Renal cortex interstitium (tissue), 11 donors: ENCODE measurements at regions not wholly inside any gene's neighbourhood (a gene's known extent, or its start where the extent isn't known, plus 50 kb on each side); places are given as distances from the start of the nearest gene placed in this dataset.
"Not testable (repeated sequence)": the region's sequence is repeated elsewhere in the genome, so short reads cannot be mapped to it uniquely, and the experiment has no call there.

Source experiments
- DNase-seq, 11 donors: peaks; one replicate each; pipeline ENCODE4 v3.0.0-alpha.2; 2013; ENCODE audit warnings: low read depth in 9 of 11, low spot score in 4 of 11; ENCODE audit errors: extremely low read depth in 1 of 11

DNA sequence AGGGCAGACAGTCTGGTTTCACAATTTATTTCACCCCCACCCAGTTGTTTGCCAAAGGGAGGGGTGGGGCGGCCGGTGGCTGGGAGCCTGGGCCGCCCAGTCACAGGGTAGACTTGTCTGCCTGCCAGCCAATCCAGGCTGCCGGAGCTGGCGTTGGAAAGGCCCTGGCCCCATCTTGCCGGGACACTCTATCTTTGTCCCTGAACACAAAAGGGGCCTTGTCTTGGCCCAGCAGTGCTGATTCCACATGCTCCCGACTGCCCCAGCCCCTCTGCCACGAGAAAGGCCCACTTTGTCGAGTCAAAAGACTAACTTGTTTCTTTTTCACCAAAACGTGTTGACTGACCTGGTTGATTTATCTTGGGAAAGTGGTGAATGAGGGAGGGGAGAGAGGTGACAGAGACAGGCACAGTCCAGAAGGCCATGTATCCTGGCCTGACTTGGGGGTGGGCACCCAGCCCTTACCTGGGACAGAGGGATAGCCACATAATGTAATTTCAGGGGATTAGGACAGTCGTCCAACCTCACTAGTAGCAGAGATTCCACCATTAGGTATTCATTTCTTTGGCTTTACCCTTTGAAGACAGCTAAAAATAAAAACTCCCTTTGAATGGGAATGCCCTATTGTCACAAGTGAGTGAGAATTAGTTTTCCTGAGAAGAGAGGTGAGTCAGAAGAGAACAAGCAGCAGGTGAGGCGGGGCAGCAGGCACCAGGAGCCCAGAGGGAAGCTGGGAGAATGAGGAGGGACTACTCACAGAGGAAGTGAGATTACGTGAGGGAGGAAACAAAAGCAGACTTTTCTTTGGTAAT, 67.0 kb upstream of the SIRPA start:
- no peak for DNase-seq

DNA sequence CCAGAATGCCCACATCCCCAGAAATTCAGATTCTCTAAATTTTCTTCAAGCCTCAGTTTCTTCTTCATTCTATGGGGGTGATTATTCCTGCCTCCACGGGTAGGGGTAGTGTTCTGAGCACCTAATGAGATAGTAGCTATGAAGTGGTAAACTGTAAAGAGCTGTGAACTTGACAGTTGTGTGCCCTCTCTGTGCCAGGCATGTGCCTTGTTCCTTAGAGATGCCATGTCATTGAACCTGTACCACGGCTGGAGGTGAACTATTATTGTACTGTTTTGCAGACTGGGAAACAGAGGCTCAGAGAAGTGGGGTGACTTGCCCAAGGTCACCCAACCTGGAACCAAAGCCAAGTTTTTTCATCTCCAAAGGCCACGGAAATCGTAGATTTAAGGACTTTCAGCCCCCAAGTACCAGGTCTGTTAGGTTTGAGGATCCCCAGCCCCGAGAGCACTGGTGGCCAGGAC, 67.7 kb upstream of the SIRPA start:
- DNase-seq: no peak

DNA sequence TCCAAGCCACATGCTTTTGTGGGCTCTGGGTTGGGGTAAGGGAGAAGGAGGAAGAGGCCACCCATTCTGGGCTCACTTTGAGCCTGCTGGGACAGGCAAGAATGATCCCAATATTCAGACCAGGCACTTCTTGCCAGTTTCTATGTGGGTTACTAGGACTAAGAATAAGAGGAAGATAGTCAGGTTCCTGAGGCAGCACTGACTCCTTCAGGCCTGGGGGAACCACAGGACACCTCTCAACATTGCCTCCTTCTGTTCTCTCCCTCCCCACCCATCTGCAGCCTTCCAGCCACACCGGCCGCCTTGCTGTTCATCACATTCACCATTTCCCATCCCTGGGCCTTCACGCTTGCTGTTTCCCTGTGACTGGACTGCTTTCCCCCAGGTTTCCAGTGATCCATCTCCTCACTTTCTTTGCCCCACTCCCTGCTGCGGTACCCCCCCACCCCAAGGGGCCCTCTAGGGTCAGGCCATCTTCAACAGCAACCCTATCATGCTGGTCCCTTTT, 69.2 kb upstream of the SIRPA start:
- DNase-seq: no peak

DNA sequence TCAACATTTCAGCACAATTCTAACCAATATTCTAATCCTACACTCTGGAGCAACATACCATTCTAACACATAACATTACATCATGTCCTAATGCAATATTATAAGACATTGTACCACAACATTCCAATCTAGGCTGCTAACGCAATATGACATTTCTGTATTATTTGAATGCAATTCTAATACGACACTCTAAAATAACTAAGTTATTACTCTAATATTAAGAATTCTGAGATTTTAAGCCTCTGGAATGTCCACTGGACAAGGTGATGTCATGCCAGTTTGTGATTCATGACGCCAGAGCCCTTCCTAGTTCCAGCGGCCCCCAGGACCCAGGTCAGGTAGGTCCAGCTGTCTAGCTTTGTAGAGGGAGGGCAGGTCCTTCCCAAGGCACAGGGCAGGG, 69.7 kb upstream of the SIRPA start:
- no peak for DNase-seq

DNA sequence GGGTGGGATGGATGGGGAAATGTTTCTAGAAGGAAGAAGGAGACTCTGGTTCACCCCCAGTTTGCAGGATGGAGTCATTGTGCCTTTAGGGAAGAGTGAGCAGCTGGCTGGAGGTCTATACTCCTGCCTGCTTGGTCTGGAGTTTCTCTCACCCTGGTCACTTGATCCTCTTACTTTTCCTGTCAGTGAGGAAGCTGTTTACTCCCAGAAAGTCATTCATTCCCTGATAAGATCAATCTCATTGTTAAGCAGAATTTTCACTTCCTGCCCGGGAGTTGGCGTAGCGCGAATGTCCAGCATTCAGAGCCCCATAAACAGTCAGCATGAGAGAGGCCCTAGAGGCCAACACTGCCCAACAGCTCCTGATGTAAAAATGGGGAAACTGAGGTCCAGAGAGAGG, 70.4 kb upstream of the SIRPA start:
- DNase-seq: no peak

DNA sequence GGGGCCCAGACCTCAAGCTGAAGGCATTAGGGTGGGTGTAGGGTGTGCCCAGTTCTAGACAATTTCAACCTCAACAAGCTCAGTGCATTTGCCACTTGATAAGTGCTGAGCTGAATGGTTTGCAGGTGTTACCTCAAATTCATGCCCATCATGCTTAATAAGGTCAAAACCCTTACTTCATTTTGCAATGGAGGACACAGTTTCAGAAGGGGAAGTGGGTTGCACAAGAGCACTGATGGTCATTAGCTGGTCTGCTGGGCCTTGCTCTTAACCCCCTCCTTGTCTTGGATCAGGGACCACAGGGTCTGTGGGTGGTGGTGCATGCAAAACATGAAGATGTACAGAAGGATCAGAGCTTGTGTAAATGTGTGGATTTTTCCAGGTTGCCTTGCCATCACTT, 71.0 kb upstream of the SIRPA start:
- DNase-seq: no peak

DNA sequence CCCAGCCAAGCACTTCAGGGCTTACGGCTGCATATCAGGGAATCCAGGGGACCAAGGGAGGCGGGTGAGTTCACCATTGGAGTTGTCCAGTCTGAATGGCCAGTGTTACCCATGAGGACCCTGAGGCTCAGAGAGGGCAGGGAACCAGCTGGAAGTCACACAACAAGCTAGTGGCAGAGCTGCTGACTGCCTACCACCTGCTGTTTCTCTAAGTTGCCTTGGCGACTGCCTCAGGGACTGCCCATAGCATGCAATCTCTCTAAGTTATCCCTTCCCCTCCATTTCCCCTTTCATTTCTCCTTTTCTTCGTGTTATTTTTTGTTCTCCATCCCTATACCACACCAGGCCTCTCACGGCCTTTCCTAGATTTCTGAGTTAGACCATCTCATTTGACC, 71.8 kb upstream of the SIRPA start:
- DNase-seq: no peak

DNA sequence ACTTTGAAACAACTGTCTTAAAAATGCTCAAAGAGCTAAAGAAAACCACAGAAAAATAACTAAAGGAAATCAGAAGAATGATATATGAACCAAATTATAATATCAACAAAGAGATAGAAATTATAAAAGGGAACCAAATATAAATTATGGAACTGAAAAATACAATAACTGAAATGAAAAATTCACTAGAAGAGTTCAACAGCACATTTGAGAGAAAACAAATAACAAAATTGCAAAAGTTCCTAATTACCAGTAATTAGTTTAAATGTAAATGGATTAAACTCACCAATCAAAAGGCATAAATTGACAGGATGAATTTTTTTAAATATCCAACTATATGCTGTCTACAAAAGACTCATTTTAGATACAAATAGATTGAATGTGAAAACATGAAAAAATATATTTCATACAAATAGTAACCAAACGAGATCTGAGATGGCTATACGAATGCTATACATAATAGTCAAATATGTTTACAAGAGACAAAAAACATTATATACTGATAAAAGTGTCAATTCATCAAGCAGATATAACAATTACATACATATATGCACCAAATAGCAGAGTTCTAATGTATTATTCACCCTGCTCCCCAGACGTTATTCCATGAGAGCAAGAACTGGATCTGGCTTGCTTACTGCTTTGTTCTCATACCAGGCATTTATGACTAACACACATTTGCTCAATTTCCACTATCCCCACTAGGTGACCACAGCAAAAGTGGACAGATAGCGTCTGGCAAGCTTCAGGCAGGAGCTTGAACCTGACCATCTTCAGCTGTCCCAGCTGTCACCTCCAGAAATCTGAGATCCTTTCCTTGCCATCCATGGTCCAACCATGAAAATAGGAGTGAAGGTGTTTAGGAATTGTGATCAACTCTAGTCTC, 72.4 kb upstream of the SIRPA start:
- DNase-seq: no peak

DNA sequence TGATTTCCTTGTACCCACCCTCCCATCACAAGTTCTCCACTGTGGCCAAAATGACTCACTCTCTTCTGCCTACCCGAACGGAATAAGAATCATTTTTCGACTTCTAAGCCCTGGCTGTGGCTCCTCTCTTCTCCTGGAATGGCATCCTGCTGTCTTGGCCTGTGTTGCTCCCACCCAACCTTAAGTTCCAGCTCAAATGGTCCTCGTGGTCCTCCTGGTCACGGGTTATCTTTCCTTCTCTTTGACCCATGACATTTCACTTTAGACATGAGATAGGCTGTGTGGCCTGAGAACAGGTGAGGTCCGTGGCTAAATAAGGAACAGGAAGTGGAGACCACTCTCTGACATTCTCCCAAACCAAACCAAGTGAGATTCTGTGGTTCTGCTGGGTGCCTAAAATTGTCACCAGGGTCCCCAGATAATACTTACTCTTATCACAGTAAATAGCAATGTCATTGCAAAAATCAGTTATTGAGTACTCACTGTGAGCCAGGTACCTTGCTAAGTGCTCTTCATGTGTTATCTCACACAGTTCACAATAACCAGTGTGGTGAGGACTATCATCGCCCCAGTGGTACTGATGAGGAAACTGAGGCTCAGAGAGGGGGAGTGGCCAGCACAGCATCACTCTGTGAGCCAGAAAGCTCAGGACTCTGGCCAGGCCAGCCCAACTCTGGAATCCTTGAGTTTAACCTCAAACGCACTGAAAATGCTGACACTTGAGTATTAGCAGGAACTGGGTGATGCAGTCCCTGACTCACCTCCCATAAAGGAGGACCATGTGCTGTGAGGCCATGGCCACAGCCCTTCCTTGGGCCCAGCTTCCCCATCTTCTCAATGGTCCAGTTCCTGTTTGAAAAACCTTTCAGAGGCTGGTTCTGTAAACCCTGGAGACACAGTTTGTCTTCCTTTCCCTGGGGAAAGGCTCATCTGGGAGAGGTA, 74.8 kb upstream of the SIRPA start:
- DNase-seq: no peak

DNA sequence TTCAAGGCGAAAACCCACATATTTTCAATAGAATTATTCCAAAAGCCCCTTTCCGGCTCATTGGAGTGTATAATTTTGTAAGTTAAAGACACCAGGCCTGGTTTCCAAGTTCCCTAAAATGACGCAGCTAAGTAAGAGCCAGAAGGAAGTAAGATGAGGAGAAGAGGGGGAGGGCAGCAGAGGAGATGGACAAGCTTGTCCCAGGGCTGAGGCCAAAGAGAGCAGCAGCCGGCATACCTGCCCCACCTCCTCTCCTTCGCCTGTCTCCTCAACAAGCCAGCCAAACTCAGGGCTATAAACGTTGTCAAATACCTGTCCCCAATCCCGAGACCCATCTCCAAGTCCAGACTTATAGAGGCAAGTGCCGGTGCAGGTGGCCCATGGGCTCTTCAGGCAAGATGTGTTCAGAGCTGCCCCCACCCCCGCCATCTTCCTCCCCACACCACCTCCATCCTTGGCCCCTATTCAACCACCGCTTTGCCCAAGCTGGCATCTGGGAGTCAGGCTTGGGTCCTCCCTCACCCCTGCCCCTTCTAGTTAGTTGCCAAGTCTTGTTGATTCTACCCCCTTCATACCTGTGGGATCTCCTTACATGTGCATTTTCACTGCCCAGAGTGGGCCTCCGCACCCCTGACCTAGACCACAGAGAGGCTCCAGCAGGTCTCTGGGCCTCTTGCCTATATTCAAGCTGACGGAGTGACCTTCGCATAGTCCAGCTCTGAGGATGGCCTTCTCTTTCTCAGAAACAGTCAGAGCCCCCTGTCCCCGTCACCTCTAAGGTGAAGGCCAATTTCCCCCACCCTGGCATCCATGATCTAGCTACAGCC, 75.7 kb upstream of the SIRPA start:
- DNase-seq: no peak

DNA sequence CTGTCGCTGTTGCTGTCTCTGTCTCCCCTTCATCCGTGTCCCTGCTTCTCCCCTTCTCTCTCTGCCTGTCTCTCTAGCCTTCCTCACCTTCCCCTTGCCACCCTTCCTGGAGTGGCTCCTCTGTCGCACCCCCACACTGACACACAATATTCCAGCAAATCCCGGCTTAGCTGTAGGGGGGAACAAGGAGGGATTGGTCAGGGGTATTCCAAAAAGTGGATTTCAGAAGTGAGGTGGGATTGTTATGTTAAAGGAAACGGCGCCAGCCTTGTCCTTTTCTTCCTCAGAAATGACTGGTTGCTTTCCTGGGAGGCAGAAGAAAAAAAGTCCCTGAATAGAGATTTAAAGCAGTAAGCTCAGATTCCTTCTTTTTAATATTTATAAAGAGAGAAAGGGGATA, 76.3 kb upstream of the SIRPA start:
- no peak for DNase-seq

DNA sequence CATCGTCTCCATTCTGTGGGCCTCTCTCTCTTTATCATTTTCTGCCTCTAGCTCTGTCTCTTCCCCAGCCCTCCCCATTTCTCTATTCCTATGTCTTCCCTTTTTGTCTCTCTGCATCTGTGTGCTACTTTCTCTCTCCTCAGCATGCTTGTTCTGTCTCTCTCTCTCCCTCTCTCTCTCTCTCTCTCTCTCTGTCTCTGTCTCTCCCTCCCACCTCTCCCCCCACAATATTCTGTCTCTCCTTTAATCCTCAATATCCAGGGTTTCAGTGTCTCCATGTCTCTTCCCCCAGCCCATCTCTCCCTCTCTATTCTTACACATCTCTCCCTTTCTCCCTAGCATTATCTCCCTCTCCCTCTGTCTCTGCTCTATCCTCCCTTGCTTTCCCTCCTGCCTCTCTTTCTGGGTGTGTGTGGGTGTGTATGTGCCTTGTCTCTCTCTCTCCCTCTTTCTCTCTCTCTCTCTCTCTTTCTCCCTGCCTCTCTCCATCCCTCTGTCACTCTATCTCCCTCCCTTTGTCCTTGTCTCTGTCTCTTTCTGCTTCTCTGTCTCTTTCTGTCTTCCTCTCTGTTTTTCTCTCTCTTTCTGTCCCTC, 76.9 kb upstream of the SIRPA start:
- no peak for DNase-seq

DNA sequence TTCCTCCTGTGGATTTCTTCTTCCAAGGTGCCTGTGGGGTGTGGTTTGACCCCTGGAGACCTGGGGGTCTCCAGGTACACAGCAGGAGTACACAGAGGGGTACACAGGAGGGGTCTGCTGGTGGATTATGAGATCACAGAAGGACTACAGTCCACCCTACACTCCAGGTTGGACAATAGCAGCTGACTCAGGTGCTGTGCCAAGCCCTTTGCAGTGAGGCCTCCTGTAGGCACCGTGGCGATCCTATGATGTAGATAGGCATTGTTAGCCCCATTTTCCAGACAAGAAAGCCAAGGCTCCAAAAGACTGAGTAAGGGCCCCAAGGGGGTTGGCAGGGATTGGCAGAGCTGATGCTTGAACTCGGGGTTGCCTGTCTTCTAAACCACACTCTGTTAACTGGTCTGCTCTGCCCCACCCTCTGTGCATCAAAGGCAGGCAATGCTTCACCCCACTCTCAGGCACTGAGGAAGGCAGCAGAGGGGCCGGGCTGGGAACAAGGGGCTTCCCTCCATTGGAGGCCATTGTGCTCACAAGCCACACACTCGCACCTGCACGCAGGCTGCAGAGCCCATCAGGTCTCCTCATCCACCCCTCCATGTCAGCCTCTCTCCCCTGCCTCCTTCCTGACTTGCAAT, 77.5 kb upstream of the SIRPA start:
- no peak for DNase-seq

DNA sequence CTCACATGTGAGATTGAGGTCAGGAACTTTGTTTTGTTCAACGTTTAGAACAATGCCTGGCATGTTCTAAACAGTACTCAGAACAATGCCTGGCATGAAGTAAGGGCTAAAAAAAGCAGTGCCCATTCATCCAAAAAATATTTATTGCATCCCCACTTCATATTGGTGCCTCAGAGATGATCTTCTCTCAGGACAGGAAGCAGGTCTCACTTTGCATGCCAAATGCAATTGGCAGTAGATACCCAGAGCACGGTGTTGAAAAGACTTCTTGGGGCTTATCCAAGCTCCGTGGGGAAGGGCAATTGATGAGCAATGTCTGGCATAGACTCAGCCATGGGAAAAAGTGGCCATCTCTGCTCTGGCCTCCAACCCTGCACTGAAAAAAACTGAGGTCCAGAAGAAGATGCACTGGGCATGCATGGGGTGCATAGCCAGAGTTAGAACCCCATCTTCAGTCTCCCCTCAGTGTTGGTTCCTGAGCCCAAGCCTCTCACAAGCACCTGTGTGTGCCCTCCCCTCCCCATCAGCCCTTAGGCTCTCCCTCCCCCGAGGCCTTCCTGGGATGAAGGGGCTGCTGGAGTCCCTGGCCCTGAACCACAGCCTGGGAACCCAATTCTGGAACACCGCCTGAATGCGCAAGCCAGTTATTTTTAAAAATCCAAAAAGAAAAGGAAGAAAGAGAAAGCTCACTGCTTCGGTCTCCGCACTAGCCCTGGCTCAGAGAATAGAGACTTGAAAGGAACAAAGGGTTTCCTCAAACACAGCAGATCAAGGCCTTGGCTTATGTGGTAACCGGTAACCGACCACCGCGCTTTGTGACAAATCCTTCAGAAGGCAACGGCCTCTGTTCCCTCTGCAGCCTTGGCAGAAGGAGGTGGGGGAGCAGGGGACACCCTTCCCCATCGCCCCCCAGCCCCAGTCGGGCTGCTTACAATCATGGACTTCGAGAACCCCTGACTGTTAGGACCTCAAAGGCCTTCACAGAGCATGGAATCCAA, 78.5 kb upstream of the SIRPA start:
- DNase-seq: no peak

DNA sequence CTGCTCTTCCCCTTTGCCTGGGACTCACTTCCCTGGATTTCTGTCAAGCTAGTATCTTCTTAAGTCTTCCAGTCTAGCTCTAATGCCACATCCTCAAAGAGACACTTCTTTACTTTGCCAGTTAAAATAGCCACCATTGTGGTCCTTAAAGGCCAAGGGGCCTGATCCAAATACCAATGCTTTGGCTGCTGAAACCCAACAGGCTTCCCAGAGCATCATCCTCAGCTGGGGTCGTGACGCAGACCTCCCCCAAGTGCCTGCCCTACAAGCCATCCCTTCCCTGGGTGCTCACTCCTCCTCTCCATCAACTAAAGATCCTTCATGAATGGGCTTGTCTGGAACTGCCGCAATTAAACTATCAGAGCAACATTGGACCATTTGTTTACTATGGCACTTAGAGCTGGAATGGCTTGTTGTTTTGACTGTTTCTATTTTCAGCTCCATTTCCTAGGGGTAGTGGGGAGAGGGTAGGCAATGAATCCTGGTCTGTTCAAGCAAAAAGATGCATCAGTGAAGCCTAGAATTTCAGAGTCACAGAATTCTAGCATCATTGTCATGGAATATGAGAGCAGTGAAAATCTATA, 79.6 kb upstream of the SIRPA start:
- no peak for DNase-seq

DNA sequence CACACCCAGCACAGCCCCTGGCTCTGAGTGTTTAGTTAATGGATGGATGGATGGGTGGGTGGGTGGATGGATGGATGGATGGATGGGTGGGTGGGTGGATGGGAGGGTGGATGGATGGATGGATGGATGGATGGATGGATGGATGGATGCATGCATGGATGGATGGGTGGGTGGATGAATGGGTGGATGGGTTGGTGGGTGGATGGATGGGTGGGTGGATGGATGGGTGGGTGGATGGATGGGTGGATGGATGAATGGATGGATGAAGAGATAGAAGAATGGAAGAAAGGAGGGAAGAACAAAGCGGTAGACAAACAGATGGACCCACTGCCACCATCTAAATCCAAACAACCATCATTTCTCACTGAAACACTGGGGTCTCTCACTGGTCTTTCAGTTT, 80.3 kb upstream of the SIRPA start:
- DNase-seq: not testable (repeated sequence)
